Parathyroid adenoma (tissue), 2 donors: ENCODE measurements at regions not wholly inside any gene's neighbourhood (a gene's known extent, or its start where the extent isn't known, plus 50 kb on each side); places are given as distances from the start of the nearest gene placed in this dataset.
"Not testable (repeated sequence)": the region's sequence is repeated elsewhere in the genome, so short reads cannot be mapped to it uniquely, and the experiment has no call there.

ENCODE experiments used
- H2AFZ ChIP-seq: fragments of 300-600 bp; sonication (generic); one replicate; pipeline ENCODE4 v1.7.0; 2017; ENCODE audit warnings: antibody characterized with exemption, mild to moderate bottlenecking
- H3K27ac ChIP-seq: fragments of 300-600 bp; sonication (generic); one replicate; pipeline ENCODE4 v1.7.0; 2017
- H3K27me3 ChIP-seq: fragments of 300-600 bp; sonication (generic); one replicate; pipeline ENCODE4 v1.7.0; 2017; ENCODE audit warnings: low read length; ENCODE audit not compliant: control insufficient read depth, insufficient read depth
- H3K36me3 ChIP-seq: fragments of 300-600 bp; sonication (generic); one replicate; pipeline ENCODE4 v1.7.0; 2017; ENCODE audit warnings: low read length; ENCODE audit not compliant: control insufficient read depth, insufficient read depth
- H3K4me1 ChIP-seq: fragments of 300-600 bp; sonication (generic); one replicate; pipeline ENCODE4 v1.7.0; 2017; ENCODE audit warnings: control low read depth
- H3K4me2 ChIP-seq: fragments of 300-600 bp; sonication (generic); one replicate; pipeline ENCODE4 v1.7.0; 2017; ENCODE audit warnings: low read length
- H3K4me3 ChIP-seq: fragments of 300-600 bp; sonication (generic); one replicate; pipeline ENCODE4 v1.7.0; 2017; ENCODE audit warnings: low read depth, low read length
- H3K79me2 ChIP-seq: fragments of 300-600 bp; sonication (generic); one replicate; pipeline ENCODE4 v1.7.0; 2017; ENCODE audit warnings: control low read depth
- H3K9ac ChIP-seq: fragments of 300-600 bp; sonication (generic); one replicate; pipeline ENCODE4 v1.7.0; 2017; ENCODE audit warnings: mild to moderate bottlenecking
- H3K9me3 ChIP-seq: fragments of 300-600 bp; sonication (generic); one replicate; pipeline ENCODE4 v1.7.0; 2017; ENCODE audit warnings: low read length; ENCODE audit not compliant: control insufficient read depth
- TF ChIP-seq, protein P1 (sequence below): fragments of 300-600 bp; sonication (generic); IDR thresholded peaks from one replicate; pipeline ENCODE4 v1.7.0; 2017; ENCODE audit warnings: antibody characterized with exemption, mild to moderate bottlenecking
- donor health status: primary hyperparathyroidism.

DNA sequence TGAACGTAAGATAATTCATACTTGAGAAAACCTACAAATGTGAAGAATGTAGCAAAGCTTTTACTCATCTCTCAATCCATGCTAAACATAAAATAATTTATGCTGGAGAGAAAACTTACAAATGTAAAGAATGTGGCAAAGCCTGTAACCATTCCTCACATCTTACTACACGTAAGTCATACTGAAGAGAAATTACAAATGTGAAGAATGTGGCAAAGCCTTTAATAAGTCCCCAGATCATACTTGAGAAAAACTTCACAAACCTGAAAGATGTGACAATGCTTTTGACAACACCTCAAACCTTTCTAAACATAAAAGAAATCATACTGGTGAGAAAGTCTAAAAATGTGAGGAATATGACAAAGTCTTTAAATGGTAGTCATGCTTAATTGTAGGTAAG, 89.4 kb downstream of the ZNF675 start:
- no peak overlapping the region for H3K9ac ChIP-seq
- H3K4me1 ChIP-seq: no peaks in the 10 kb centered on the region
- TF ChIP-seq, protein P1, sequence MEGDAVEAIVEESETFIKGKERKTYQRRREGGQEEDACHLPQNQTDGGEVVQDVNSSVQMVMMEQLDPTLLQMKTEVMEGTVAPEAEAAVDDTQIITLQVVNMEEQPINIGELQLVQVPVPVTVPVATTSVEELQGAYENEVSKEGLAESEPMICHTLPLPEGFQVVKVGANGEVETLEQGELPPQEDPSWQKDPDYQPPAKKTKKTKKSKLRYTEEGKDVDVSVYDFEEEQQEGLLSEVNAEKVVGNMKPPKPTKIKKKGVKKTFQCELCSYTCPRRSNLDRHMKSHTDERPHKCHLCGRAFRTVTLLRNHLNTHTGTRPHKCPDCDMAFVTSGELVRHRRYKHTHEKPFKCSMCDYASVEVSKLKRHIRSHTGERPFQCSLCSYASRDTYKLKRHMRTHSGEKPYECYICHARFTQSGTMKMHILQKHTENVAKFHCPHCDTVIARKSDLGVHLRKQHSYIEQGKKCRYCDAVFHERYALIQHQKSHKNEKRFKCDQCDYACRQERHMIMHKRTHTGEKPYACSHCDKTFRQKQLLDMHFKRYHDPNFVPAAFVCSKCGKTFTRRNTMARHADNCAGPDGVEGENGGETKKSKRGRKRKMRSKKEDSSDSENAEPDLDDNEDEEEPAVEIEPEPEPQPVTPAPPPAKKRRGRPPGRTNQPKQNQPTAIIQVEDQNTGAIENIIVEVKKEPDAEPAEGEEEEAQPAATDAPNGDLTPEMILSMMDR: no peak
- H3K36me3 ChIP-seq: no peaks in the 10 kb centered on the region
- H3K27ac ChIP-seq: no peak overlapping the region
- H3K27me3 ChIP-seq: no peaks in the 10 kb centered on the region
- H3K79me2 ChIP-seq: no peaks in the 10 kb centered on the region
- H3K4me3 ChIP-seq: no peak overlapping the region
- no peak overlapping the region for H3K4me2 ChIP-seq
- H2AFZ ChIP-seq: no peak overlapping the region
- H3K9me3 ChIP-seq: no peaks in the 10 kb centered on the region

DNA sequence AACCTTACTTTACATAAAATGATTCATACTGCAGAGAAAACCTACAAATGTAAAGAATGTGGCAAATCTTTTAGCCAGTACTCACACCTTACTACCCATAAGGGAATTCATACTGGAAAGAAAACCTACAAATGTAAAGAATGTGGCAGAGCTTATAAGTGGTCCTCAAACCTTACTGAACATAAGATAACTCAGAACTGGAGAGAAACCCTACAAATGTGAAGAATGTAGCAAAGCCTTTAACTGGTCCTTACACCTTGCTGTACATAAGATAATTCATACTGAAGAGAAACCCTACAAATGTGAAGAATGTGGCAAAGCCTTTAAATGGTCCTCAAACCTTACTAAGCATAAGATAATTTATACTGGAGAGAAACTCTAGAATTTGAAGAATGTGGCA, 90.1 kb downstream of the ZNF675 start:
- no peaks in the 10 kb centered on the region for H3K4me1 ChIP-seq
- TF ChIP-seq, protein P1: no peak
- no peak overlapping the region for H2AFZ ChIP-seq
- H3K27me3 ChIP-seq: no peaks in the 10 kb centered on the region
- no peak overlapping the region for H3K4me2 ChIP-seq
- H3K27ac ChIP-seq: no peak overlapping the region
- H3K36me3 ChIP-seq: no peaks in the 10 kb centered on the region
- no peak overlapping the region for H3K9ac ChIP-seq
- no peak overlapping the region for H3K4me3 ChIP-seq
- H3K9me3 ChIP-seq: no peaks in the 10 kb centered on the region
- H3K79me2 ChIP-seq: no peaks in the 10 kb centered on the region

DNA sequence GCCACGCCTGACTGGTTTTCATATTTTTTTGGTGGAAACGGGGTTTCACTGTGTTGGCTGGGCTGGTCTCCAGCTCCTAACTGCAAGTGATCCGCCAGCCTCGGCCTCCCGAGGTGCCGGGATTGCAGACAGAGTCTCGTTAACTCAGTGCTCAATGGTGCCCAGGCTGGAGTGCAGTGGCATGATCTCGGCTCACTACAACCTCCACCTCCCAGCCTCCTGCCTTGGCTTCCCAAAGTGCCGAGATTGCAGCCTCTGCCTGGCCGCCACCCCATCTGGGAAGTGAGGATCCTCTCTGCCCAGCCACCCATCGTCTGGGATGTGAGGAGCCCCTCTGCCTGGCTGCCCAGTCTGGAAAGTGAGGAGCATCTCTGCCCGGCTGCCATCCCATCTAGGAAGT, 92.7 kb downstream of the ZNF675 start:
- H3K4me1 ChIP-seq, H3K9me3 ChIP-seq, H3K27me3 ChIP-seq, H3K79me2 ChIP-seq, H3K4me2 ChIP-seq, H3K27ac ChIP-seq, H2AFZ ChIP-seq, H3K9ac ChIP-seq, H3K4me3 ChIP-seq, H3K36me3 ChIP-seq: not testable (repeated sequence)

DNA sequence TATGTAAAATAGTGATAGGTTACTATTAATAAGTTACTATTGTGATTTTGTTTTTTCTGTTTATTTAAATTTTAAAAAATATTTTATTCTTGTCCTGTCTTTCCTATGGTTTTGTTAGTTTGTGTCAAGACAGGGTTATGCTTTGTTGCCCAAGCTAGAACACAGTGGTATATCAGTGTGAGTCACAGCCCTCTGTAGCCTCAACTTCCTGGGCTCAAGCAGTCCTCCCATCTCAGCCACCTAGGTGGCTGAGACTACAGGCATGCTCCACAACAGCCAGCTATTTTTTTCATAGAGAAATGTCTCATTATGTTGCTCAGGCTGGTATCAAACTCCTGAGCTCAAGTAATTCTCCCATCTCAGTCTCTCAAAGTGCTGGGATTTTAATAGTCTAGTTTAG, 99.5 kb downstream of the ZNF675 start:
- H3K79me2 ChIP-seq: no peaks in the 10 kb centered on the region
- no peak overlapping the region for H2AFZ ChIP-seq
- no peaks in the 10 kb centered on the region for H3K4me1 ChIP-seq
- H3K4me3 ChIP-seq: no peak overlapping the region
- TF ChIP-seq, protein P1: no peak
- no peak overlapping the region for H3K9ac ChIP-seq
- H3K4me2 ChIP-seq: no peak overlapping the region
- no peaks in the 10 kb centered on the region for H3K9me3 ChIP-seq
- H3K27me3 ChIP-seq: no peaks in the 10 kb centered on the region
- no peak overlapping the region for H3K27ac ChIP-seq
- no peaks in the 10 kb centered on the region for H3K36me3 ChIP-seq

DNA sequence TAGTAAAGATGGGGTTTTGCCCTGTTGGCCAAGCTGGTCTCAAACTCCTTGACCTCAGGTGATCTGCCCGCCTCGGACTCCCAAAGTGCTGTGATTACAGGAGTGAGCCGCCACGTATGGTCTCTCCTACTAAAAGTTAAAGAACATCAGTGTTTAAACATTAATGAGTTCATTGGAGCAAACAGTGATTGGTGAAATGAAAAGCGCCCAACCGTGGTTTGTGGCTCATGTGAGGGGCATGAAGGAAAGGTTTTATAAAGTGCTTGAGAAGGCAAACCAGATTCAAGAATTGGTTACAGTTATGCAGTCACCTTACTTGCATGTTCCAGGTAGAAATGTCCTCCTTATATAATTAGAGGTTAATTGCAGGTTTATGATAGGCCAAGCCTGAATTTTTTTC, 109.5 kb downstream of the ZNF675 start:
- H3K27ac ChIP-seq: no peak overlapping the region
- no peaks in the 10 kb centered on the region for H3K9me3 ChIP-seq
- TF ChIP-seq, protein P1: no peak
- no peak overlapping the region for H3K4me2 ChIP-seq
- H2AFZ ChIP-seq: no peak overlapping the region
- no peak overlapping the region for H3K9ac ChIP-seq
- H3K27me3 ChIP-seq: no peaks in the 10 kb centered on the region
- no peaks in the 10 kb centered on the region for H3K79me2 ChIP-seq
- no peak overlapping the region for H3K4me3 ChIP-seq
- no peaks in the 10 kb centered on the region for H3K36me3 ChIP-seq
- H3K4me1 ChIP-seq: no peaks in the 10 kb centered on the region
